NCI-H1105 (cell line): ENCODE measurements at regions not wholly inside any gene's neighbourhood (a gene's known extent, or its start where the extent isn't known, plus 50 kb on each side); places are given as distances from the start of the nearest gene placed in this dataset.

ENCODE experiments used
- DNase-seq: peaks from one replicate; lab custom pipeline; 2025; lab: John Stamatoyannopoulos, UW

DNA sequence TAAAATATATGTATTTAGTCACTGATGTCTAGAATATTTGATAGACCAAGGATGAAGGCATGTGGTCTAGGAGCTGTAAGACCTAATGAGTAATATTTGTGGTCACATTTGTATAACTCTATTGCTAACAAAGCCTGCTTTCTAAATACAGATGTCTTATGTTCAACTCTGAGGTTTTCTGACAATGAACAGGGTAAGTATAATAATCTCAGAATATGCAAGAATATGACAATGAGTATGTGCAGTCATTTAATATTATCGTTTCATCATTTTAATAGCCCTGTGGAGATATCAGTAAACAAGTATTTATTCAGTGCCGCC is 389.6 kb downstream of the LRIG3 start:
- DNase-seq = no peak

DNA sequence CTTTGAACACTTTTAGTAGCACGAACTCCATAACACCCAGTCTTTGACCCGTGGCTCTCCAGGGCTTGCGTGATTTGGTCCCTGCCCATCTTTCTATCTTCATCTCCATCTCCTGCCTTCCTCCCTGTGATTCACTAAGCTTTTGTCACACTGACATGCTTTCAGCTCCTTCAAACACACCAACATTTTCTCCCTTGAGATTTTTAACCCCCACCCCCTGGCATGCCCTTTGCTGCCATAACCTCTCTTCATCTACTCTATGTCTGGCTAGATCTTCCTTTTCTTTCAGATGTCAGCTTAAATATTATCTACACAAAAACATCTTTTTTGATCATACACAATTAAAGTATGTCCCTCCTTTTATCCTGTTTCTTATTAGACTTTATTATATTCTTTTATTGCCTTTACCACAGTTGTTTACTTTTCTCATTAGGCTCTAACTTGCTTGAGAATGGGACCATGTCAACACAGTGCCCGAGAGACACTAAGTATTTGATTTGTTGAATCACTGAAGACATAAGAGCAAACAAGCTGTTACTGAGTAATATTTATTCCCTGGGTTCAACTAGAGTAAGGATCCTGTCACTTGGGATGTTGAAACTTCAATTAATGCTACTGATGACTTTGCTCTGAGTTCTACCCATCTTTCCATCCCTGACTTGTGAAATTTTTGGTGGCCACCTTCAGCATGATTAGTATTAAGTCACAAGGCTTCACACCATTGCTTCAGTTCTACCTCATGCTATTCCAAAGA is 387.3 kb downstream of the LRIG3 start:
- DNase-seq = no peak

DNA sequence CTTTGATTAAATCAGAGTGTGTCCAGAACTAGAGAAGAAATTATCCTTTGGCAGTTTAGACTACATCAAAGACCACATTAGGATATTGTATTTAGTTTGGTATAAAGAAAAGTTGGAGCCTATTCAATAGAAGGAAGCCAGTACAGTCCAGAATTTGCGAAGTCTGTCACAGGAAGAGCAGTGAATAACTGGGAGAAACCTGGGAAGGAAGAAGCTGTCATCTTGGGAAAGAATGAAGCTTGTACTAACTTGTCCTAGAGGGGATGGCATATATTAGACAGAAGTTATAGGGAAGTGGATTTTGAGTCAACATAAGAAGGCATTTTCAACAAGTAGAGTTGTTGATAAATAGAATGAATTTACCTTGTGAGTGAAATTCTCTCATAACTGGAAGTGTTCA is 386.7 kb downstream of the LRIG3 start:
- no peak for DNase-seq

DNA sequence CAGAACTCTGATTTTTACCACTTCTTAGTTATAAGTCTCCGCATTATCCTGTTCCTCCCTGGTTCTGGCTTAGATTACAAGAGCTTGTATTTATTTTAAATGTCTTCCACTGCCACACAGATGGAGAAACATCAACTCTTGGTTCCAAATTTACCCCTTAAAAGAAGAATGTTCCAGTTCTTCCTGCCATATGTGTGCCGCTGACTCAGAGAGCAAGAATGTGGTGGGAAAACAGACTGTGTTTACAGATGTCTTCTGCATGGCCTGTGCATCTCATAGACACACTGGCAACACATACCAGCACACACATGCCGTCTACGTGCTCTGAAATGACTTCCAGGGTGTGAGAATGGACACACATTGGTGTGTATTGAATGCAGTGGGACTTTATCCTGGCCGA is 383.0 kb downstream of the LRIG3 start:
- DNase-seq = no peak

DNA sequence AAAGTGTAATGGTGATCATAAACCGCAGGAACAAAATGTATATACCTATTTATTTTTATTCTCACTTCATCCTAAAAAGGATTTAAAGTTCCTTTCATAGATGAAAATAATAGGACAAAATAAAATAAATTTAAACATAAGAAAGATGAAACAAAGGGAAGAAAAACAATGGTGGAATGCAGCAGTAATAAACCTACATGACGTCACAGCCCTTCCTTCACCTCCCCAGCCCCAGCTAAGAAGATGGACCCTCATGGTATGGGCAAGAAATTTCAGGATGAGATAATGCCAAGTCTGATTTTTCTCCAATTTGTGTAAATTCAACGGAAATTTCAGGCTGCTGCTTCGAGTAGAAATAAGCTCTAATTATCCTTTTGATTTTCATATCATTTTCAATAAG is 381.0 kb downstream of the LRIG3 start:
- DNase-seq = no peak

DNA sequence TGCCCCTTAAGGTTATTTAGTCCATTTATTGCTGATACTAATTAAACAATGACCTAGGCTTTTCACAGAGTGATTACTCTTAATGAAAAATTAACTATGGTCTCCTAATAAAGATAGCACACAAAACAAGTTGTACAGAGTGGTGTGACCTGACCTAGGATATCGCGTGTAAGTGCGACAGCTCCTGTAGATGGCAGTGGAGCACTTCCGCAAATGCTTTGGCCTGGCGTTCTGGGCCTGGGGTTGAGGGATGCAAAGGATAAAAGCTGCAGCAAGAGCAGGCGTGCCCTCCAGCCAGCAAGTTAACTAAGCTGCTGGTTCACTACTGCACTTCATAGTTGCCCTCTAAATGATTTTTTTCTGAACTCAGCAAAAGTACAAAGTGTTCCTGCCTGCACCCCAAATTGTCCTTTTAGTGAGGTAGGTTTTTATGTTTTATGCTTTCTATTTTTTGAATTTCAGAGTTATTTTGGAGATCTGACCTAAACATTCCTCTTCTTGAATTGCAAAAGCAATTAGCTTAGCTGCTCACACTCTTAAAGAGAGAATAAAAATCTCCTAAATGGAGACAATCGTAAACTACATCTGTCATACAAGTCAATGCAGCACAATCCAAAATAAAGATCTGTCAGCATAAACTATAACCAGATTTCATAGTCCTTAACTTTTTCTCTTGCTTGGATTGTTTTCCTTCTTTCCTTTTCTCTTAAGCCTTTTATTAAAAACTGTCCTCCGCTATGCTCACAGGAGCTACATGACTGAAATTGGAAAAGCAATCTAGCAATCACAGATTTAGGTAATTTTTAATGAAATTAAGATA is 379.6 kb downstream of the LRIG3 start:
- DNase-seq = peak; percentile 29

DNA sequence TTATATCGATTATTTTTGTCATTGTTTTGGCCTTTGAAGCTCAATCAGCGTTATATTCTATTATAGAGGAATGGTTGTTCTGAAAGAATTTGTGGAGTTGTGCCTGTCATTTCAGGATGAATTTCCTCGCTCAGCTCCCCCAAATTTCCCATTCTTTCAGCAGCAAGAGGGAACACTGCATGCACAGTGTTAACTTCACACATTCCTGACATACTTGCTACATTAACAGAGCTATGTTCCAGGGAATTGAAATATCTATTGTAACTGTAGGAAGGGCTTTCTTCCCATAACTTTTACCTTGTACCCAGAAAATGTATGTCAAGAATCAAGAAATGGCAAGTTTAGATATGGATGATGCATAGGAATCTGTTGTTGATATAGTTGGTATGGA is 379.0 kb downstream of the LRIG3 start:
- no peak for DNase-seq

DNA sequence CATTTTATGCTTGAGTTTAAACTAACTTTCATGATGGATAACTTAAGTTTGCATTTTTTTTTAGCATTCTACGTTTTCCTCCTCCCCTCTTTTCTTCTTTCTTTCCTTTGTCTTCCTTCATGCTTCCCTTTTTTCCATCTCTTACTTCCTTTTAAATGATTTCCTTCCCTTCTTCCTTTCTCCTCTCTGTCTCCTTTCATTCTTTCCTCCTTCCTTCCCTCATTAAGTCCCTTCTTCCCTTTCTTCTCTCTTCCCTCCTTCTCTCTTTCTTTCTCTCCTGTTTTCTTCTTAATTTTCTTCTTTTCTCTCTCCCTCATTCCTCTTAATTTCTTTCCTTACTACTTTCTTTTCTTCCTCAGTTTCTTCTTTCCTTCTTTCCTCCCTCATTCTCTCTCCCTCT is 376.0 kb downstream of the LRIG3 start:
- DNase-seq = no peak

DNA sequence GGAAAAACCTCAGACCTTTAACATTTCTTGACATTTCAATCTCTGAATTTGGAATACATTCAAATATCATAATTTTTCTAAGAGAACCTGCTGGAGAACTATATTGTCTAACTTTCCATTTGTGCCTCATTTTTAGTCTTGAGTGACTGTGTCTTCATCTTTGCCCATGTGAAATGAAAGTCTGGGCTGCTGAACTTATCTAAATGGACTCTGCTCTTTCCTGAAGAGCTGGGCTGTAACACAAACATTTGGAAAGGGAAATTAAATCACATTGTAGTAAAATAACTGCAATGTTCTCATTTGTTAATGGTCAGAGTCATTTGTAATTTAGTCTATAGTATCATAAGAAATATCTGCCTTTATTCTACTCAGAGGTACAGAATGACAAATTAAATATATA is 373.1 kb downstream of the LRIG3 start:
- no peak for DNase-seq

DNA sequence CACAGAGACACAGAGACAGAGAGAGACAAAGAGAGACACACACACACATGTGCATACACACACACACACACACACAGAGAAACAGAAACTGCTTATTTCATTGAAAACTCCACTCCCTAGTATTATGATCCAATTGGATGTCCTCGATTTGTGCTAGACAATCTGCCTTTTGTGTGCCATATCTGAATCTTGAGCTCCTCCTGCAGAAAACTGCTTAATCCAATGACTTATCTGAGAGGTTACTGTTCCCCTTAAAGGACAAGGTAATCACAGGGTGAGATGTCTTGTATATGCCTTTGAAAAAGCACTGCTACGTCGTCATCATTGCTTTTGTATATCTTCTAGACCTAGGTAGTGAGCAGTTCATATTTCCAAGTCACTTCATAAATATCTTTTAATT is 371.5 kb downstream of the LRIG3 start:
- no peak for DNase-seq

DNA sequence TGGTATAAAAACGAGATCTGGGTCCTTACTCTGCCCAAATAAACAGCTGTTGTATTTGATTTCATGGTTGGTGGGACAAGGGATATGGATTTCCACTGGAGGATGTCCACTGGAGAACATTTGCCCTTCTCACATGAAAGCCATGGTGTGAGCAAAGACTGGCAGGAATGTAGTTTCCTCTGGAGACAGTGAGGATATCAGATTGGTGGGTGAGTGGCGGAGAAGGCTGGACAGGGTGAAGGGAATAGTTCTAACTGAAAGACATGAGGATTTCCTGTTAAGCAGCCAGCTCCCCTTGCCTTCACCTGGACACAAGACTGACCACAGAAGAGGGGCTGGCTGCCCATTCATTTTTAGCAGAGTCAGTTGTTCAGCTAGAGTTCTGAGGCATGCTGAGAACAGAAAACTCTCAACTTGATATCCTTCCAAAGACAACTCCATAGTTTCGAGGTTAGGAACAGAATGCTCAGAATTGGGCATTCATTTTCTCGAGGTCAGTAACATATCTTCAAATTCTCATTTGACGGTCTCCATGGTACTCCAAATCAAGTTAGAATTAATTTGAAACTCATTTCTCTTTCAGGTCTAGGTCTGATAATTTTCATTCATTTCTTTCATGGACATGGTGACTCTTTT is 365.7 kb downstream of the LRIG3 start:
- DNase-seq = no peak

DNA sequence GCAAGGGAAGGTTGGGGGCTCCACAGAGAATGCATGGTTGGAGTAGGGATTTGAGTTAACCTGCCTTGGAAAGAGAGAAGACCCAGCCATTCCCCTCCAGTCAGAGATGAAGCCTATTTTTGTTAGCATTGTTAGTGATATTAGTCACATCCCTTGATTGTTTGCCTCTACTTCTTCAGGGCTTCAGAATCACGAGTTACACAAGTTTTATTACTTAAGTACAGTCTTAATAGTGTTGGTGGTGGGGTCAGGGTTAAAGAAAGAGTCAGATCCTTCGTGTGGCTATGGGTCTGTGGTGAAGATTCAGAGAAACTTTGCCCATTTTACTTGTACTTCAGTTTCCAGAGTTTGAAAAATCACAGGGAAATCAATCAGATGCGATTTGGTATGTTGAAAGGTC is 363.1 kb downstream of the LRIG3 start:
- DNase-seq = no peak

DNA sequence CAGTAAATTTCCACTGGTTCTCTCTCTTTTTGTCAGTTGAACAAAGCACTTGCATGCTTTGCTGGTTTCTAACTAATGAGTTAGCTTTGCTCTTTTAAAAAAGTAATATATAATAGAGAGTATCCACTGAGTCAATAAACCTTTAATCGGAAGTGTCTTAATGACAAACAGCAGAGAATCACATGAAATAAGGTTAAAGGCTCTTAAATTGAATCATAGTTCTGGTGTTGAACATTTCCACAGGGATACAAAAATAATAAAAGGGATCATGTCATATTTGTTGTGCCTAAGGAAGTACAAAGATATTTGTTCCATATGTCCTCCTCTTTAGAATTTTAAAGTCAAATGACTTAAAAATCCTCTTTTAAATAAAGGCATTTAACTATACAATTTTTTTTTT is 362.6 kb downstream of the LRIG3 start:
- DNase-seq = no peak

DNA sequence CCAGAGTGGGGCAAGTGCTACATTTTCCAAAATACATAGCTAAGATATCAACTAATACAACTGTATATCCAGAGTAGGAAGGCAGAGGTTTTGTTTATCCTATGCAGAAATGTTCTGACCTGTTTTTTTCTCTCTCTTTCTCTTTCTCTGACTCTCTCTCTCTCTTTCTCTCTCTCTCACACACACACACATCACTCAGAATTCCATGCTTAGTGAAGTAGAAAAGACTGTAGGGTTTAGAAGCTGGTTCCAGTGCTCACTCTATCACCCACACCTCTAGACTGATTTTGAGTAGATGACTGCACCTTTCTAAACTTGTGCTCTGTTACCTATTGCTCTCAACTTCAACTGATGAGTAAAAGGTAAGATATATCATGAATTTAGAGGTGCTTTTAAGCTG is 356.7 kb downstream of the LRIG3 start:
- no peak for DNase-seq

DNA sequence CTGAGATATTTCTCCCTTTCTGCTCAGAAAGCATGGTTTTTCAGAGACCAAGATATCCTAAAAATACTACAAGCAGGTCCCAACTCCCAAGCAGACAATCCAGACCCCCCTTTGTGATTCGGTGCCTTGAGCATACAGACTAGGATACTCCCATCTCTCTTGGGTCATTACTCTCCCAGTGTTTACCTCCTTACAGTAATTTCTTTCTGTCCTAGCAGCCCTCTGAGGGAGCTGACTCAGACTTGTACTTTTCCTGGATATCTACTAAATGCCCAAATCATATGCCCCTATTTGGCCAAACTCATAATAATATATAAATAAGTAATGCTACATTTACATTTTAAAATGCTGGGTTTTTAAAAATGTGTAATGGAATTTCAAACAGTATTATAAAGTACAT is 355.6 kb downstream of the LRIG3 start:
- no peak for DNase-seq

DNA sequence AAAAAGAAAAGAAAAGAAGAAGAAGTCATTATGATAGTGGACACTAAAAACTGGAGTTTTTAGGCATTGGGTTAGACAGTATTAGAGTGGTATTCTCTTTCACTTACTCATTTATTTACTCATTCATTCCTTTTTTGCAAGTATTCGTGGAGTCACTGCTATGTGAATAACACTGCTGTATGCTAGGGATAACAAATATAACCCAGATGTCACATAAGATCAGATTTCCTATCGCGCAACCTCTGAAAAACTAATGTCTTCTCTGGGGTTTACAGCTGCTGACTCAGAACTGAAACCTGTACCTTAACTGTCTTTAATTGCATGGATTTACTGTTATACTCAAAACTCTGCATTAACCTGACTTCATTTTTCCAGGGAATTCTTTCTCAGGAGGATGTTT is 353.7 kb downstream of the LRIG3 start:
- DNase-seq = no peak

DNA sequence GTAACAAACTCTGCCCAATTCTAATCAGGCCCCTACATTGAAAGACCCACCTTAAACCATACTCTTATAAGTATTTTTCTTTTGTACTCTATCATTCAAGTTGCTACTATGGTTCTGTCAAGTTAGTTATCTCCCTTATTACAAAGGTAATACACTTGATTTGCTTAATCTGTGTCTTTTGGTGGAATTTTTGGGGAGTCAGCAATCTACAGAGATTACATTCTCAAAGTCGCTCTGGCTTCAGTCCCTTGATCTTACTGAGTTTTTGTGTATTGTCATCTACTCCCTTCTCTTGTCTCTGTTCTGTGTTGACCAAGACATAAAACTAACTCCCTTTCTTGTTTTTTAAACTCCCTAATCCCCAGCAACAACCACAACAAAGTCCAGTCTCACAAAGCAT is 353.1 kb downstream of the LRIG3 start:
- DNase-seq = no peak

DNA sequence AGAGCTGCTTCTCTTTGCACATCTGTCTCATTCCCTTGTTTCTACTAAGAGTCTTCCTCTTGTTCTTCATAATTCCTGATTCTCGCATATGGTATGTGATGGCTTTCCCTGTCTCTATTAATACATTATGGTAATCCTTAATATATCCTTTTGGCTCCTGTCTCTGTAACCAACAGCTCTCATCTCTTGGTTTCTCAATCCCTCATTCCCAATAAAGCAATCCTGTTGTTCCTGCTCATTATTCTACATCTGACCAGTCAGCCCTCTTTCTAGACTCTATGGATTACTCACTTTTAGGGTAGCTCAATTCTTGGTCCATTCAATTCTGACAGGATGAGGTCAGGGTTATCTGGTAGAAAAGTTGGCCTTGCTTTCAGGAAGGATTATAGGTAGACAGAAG is 349.9 kb downstream of the LRIG3 start:
- no peak for DNase-seq

DNA sequence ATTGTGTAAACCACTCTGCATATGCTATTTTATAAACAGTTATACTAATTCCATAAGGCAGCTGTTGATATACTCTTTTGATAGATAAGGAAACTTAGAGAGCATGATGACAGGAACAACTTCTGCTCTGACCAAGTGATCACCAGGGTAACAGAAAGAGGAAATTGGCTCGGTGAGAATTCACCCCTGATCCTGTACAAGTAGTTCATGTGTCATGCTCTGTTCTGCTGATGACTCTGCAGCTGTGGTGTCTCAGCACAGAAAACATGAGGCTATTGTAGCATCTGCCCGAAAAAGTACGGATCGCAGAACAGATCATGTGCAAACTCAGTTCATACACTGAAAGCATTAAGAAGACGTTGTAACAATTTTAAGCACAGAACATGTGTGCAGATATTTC is 345.0 kb downstream of the LRIG3 start:
- no peak for DNase-seq

DNA sequence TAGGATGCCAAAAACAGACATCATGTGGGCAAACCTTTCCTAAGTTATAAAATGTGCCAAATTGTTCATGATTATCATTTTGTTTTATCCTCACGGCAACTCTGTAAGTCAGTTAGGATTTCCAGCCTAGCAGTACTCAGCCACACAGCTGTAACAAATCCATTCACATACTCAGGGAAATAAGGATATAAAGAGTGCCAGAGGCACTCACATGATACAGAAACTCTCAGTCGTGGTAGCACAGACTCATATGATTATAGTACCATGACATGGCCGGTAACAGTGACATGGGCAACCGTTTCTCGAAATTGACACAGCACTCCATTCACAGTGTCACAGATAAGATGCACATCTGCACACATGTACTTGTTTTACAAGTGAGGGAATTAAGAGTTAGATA is 344.2 kb downstream of the LRIG3 start:
- no peak for DNase-seq

DNA sequence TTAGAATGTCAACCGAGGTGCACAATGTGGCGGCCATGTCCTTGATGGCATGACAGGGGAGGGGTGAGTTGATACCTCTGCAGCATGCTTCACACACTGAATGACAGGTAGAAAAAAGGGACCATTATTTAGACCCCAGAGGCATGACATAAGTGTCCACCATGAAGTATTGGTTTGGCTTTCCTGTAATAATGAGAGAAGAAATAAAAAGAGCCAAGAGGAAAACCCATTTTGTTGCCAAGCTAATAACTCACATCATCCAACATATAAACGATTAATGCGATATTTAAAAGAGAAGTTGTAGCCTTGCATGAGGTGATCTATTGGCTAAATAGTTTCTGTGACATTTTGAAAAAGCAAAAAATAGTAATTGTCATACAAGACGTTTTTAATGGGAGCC is 343.4 kb downstream of the LRIG3 start:
- DNase-seq = no peak

DNA sequence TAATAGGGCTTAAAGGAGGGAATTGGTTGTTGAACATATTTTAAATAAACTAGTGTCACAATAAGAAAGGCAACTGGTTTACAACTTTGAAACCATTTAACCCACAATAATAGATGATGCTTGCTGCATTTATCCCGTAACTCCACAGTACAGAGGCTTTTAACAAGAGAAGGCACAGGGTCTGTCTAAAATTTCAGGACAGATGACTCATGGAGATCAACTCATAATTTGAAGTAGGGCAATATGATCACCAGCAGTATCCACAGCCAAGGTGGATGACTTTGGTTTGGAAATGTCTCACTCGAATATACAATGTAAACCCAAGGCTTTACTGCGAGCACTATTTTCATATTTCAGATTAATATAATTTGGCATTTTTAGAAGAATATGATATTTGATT is 340.2 kb downstream of the LRIG3 start:
- no peak for DNase-seq

DNA sequence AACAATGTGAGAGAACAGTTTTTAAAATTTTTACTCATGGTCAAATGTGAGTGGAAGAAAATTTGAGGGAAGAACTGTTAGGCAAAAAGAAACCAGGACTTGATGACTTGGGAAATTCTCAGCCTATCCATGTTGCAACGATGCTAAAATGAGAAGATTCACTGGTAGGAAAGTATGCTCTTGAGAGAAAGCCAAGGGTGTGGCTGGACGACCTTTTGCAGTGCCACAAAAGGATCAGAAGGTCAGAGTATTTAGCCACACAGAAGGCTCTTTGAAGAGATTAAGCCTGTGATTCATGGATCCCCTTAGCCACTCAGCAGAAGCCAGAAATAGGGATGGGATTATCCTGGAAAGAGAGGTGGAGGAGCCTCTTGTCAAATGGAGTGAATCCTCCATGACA is 336.8 kb downstream of the LRIG3 start:
- DNase-seq = no peak

DNA sequence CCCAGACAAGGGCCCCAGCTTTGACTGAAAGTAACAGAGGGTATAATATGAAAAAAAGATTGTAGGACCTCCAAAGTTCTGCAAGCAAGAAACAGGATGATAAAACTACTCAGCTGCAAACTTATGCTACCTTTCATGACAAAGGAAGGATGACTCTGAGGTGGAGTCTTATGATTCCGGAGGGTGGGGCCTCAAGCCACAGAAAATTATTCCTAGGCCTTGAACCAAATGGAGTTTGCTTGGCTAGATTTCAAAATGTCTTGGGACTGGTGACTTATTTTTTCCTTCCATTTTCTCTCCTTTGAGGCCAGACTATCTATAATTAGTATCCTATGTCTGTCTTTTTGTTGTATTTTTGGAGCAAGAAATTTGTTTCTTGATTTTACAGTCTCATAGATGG is 336.4 kb downstream of the LRIG3 start:
- DNase-seq = no peak
